ENCODE measurements at regions not wholly inside any gene's neighbourhood (a gene's known extent, or its start where the extent isn't known, plus 50 kb on each side); places are given as distances from the start of the nearest gene placed in this dataset.
A peak's percentile ranks its signal among the peaks of the same experiment; 100 is the strongest.

DNA sequence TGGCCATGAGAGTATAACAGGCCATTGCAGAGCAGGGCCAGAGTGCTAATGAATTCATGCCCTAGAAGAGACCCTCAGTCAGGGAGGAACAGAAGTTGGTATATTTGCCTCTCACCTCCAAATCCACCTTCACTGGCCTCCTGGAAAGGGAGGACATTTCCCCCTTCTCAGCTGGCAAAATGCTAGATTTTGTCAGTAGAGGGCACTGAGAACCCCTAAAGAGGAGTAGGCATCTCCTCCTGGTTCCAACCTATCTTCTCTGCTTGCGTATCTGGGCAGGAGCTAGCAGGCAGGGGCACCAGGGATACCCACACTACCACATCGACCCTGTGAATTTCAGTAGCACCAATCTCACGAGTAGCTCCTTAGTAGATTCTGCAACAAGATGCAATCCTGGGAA is 79.8 kb upstream of the GHITM start:
- no peak for ATAC-seq (ENCODE audit: low read depth)

DNA sequence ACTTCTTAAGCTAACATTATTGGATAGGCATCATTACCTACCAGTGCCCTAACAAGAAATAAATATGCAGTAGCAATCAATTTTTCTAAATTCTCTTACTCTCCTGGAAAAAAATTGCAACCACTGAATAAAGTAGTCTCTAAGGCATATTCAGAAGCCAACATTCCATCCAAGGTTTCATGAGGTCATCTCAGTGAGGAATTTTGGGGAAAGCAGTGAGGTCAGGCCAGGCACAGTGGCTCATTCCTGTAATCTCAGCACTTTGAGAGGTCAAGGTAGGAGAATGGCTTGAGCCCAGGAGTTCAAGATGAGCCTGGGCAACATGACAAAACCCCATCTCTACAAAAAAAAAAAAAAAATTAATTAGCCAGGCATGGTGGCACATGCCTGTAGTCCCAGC is 75.9 kb upstream of the GHITM start:
- no peaks in the 10 kb centered on the region for H3K36me3 ChIP-seq (ENCODE audit: low read depth)
- H3K4me3 ChIP-seq (ENCODE audit: severe bottlenecking), result no peak overlapping the region
- no peaks in the 10 kb centered on the region for H3K4me1 ChIP-seq (ENCODE audit: insufficient read depth, poor library complexity, severe bottlenecking)
- H3K27ac ChIP-seq (ENCODE audit: poor library complexity, severe bottlenecking), result no peak overlapping the region
- TF ChIP-seq, protein P1, sequence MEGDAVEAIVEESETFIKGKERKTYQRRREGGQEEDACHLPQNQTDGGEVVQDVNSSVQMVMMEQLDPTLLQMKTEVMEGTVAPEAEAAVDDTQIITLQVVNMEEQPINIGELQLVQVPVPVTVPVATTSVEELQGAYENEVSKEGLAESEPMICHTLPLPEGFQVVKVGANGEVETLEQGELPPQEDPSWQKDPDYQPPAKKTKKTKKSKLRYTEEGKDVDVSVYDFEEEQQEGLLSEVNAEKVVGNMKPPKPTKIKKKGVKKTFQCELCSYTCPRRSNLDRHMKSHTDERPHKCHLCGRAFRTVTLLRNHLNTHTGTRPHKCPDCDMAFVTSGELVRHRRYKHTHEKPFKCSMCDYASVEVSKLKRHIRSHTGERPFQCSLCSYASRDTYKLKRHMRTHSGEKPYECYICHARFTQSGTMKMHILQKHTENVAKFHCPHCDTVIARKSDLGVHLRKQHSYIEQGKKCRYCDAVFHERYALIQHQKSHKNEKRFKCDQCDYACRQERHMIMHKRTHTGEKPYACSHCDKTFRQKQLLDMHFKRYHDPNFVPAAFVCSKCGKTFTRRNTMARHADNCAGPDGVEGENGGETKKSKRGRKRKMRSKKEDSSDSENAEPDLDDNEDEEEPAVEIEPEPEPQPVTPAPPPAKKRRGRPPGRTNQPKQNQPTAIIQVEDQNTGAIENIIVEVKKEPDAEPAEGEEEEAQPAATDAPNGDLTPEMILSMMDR (IDR thresholded peaks at IDR 0.05; ENCODE audit: poor library complexity, severe bottlenecking), result no peak
- DNase-seq (ENCODE audit: low spot score), result no peak
- no peaks in the 10 kb centered on the region for H3K27me3 ChIP-seq (ENCODE audit: insufficient read depth, poor library complexity, severe bottlenecking)
- H3K9me3 ChIP-seq (ENCODE audit: severe bottlenecking), result no peaks in the 10 kb centered on the region
- ATAC-seq (ENCODE audit: low read depth), result no peak

More for the DNA sequence above, 79.8 kb upstream of the GHITM start:
- TF ChIP-seq, protein P1 (IDR thresholded peaks at IDR 0.05; ENCODE audit: poor library complexity, severe bottlenecking), result no peak
- no peak for DNase-seq (ENCODE audit: low spot score)
- Histone ChIP-seq H3K27me3 (ENCODE audit: insufficient read depth, poor library complexity, severe bottlenecking) (no peaks in the 10 kb centered on the region), H3K4me3 (ENCODE audit: severe bottlenecking) (no peak overlapping the region), H3K36me3 (ENCODE audit: low read depth) (no peaks in the 10 kb centered on the region), H3K27ac (ENCODE audit: poor library complexity, severe bottlenecking) (no peak overlapping the region), H3K9me3 (ENCODE audit: severe bottlenecking) (no peaks in the 10 kb centered on the region), H3K4me1 (ENCODE audit: insufficient read depth, poor library complexity, severe bottlenecking) (no peaks in the 10 kb centered on the region)

- 0 out of 3 replicates have a peak, but pooled peaks have one; percentile 21 for ATAC-seq (ENCODE audit: low read depth)
- TF ChIP-seq, protein P1 (IDR thresholded peaks at IDR 0.05; ENCODE audit: poor library complexity, severe bottlenecking), result no peak
These were observed 73.3 kb upstream of the GHITM start for GRCh38 chr10:84065804-84066601.

DNA sequence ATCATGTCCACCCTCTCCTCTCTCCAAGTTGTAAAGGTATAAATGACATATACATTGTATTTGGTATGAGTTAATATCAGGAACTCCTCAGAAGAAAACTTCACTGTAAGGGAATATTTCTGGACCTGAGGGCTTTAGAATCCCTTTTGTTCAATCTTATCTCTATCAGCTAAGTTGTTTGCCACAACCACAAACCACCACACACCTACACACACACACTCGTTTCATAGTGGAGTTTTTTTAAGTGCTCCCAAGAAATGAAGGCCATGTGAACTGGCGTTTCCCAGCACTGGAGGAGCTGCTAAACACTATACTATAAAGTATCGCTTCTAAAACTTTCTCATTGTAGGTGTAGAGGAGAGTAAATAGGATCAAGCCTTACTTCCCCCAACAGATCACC is 64.8 kb upstream of the GHITM start:
- Histone ChIP-seq H3K4me1 (ENCODE audit: insufficient read depth, poor library complexity, severe bottlenecking) (no peaks in the 10 kb centered on the region), H3K9me3 (ENCODE audit: severe bottlenecking) (no peaks in the 10 kb centered on the region), H3K27me3 (ENCODE audit: insufficient read depth, poor library complexity, severe bottlenecking) (no peaks in the 10 kb centered on the region), H3K27ac (ENCODE audit: poor library complexity, severe bottlenecking) (no peak overlapping the region), H3K4me3 (ENCODE audit: severe bottlenecking) (no peak overlapping the region), H3K36me3 (ENCODE audit: low read depth) (no peaks in the 10 kb centered on the region)
- DNase-seq (ENCODE audit: low spot score) (no peak), ATAC-seq (ENCODE audit: low read depth) (no peak)
- TF ChIP-seq, protein P1 (IDR thresholded peaks at IDR 0.05; ENCODE audit: poor library complexity, severe bottlenecking), result no peak

More at GRCh38 chr10:84065804-84066601, 73.3 kb upstream of the GHITM start:
- no peak overlapping the region for H3K4me3 ChIP-seq (ENCODE audit: severe bottlenecking)
- no peak for DNase-seq (ENCODE audit: low spot score)
- no peaks in the 10 kb centered on the region for H3K4me1 ChIP-seq (ENCODE audit: insufficient read depth, poor library complexity, severe bottlenecking)
- no peaks in the 10 kb centered on the region for H3K27me3 ChIP-seq (ENCODE audit: insufficient read depth, poor library complexity, severe bottlenecking)
- no peaks in the 10 kb centered on the region for H3K9me3 ChIP-seq (ENCODE audit: severe bottlenecking)
- H3K36me3 ChIP-seq (ENCODE audit: low read depth), result no peaks in the 10 kb centered on the region
- H3K27ac ChIP-seq (ENCODE audit: poor library complexity, severe bottlenecking), result no peak overlapping the region

All from RWPE2 (cell line).